Motor neuron (in vitro differentiated cells): ENCODE measurements at regions not wholly inside any gene's neighbourhood (a gene's known extent, or its start where the extent isn't known, plus 50 kb on each side); places are given as distances from the start of the nearest gene placed in this dataset.
A peak's percentile ranks its signal among the peaks of the same experiment; 100 is the strongest.

Source experiments
- ATAC-seq, 8 experiments: fragments of 200-7000 bp; cut with Tn5 transposase; replicated peaks in 6 of 8; 2 replicates each; pipeline ENCODE4 v1.8.0; 2021; ENCODE audit warnings: mild to moderate bottlenecking in 8 of 8, moderate library complexity in 8 of 8
- H3K27ac ChIP-seq, 2 donors: fragments of 250-450 bp; sonication (Bioruptor Pico); 2 replicates each; pipeline ENCODE4 v1.9.0; 2021; ENCODE audit warnings: antibody characterized with exemption in 2 of 2, mild to moderate bottlenecking in 2 of 2, moderate library complexity in 1 of 2
- H3K4me1 ChIP-seq, 2 donors: fragments of 250-450 bp; sonication (Bioruptor Pico); replicated peaks in 1 of 2; 2 replicates each; pipeline ENCODE4 v1.6.1; 2021; ENCODE audit warnings: antibody characterized with exemption in 2 of 2, mild to moderate bottlenecking in 2 of 2, moderate library complexity in 1 of 2
- H3K4me3 ChIP-seq, 5 donors: fragments of 250-450 bp; sonication (Bioruptor Pico); 2 replicates each; pipeline ENCODE4 v1.9.0; 2021; ENCODE audit warnings: antibody characterized with exemption in 5 of 5, mild to moderate bottlenecking in 5 of 5, moderate library complexity in 4 of 5
- WGBS, 10 experiments: fragments of 450-650 bp; shearing (Covaris generic); methylation state at CpG; one replicate each; pipeline ENCODE4 v1.0.0; 2022; 5-methylcytosine and 5-hydroxymethylcytosine counted together
- in situ Hi-C, 9 experiments: fragments of 400-800 bp; cut with MboI; loops; one replicate each; pipeline ENCODE4 v1.15.0; 2021; ENCODE audit warnings: low sequenced_read_pairs in 9 of 9, low pct_unique_long_range_greater_than_20kb in 2 of 9; ENCODE audit not compliant: unreplicated experiment in 9 of 9

DNA sequence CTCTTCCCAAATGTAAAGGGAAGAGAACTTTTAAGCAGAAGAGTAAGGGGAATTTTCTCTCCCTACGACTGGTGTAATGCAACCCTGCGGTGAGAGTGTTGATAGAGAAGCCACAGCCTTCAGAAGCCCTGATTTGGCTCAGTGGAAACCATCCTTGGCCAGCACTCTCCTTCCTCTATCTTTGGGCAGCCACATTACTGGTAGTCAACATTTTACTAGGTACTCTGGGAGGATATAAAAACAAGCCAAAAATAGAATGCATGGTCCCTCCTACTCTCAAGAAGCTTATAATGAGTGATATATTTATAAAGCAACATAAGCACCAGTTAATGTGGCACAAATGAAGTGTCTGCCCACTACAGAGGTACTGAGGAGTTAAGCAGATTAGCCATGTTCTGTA is 201.8 kb upstream of the NCAM1 start:
- Histone ChIP-seq H3K4me1 (peaks cover 11 to 30% of the 10 kb centered on the region in 2 donors), H3K4me3 (no peak overlapping the region), H3K27ac (no peak overlapping the region)
- no peak for ATAC-seq
- WGBS, 10 experiments: 88 to 100% (median 90%) methylated on average over 1 to 2 of the region's 2 CpGs; no CpG with 5 or more reads in 6 of the 10 experiments
- in situ Hi-C loops: no loop called here

DNA sequence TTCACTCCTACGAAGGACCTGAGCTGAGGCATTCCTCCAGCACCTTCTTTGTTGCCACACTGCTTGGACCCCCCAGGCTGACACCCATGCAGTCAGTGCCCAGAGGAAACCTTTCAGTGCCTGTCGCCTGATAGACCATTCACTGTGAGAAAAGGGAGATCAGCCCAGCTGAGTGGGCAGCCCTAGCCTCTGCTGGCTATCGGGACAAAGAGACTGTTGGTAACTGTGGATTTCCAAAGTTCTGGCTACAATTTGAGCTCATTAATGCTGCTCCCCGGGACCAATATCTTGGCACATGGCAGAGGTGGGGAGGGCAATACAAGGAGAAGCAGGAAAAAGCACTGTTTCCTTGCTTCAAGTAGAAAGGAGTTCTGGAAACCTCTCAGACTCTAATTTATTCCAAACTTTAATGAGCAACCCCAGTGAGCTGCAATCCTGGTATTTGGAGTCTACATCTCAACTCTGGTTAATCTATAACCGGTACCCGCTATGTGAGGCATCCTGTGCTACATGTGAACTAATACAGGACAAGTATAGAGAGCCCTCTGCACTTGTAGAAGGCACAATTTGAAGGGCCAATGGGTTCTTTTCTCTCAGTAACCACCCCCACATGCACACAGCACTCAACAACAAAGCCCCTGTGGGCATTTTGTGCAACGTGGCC is 200.7 kb upstream of the NCAM1 start:
- H3K4me1 ChIP-seq: peaks cover 11 to 26% of the 10 kb centered on the region in 2 donors
- no peak overlapping the region for H3K4me3 ChIP-seq
- no peak for ATAC-seq
- H3K27ac ChIP-seq: no peak overlapping the region
- 51 to 94% (median 86%) methylated on average over 1 to 4 of the region's 7 CpGs; no CpG with 5 or more reads in 3 of the 10 experiments for WGBS, 10 experiments
- in situ Hi-C loops: no loop called here

DNA sequence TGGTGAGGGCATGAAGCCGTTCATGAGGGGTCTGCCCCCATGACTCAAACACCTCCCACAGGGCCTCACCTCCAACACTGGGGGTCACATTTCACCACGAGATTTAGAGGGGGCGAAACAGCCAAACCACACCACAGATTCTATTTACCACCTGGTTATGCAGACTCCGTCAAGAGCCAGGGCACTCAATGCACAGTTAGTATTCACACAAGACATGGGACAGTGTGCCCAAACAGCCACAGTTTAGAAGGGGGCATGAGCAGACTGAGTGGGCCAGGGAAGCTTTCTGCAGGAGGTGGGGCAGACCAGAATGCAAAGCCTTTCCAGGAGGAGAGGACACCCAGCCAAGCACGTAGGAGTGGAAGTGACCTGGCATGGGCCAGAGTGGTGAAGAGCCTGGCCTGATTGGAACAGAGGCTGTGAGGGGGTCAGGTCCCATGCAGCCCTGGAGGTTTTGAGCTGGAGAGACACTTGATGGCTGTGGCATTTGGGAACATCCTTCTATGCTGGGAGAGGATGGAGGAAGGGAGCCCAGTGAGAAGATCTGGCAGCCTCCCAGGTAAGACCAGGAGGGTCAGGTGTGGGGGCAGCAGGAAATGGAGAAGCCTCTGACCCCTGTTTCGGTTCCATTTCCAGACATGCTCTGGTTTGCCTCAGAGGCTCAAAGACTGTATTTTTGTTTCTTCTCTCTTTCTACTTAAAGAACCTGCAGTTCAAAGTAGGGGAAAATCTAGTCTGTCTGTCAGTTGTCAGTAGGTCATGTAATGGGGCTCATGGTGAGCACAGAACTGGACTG is 199.1 kb upstream of the NCAM1 start:
- no peak overlapping the region for H3K27ac ChIP-seq
- in situ Hi-C loops: no loop called here
- WGBS, 10 experiments: 60 to 90% (median 73%) methylated on average over 1 to 3 of the region's 6 CpGs; no CpG with 5 or more reads in 4 of the 10 experiments
- ATAC-seq: no peak
- peaks cover 11 to 13% of the 10 kb centered on the region in 2 donors for H3K4me1 ChIP-seq
- no peak overlapping the region for H3K4me3 ChIP-seq

DNA sequence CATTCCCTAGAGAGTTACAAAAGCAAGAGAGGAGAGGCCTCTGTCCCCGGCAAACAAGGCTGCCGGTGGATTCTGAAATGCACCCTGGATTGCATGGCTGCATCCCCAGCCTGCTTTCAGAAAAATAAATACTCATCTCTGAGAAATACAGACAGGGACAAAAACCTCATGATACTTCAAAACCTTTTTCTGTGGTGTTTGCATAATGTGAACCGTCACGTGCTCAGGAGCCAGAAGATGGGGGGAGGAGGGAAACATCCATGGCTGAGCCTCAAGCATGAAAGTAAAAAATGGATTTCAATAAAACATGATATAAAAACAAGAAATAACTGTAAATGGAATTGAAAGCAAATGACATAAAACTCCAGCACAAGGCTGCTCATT is 198.5 kb upstream of the NCAM1 start:
- no peak overlapping the region for H3K27ac ChIP-seq
- peak in 5 of 8 experiments; percentile 32 to 75 (median 58) for ATAC-seq
- no peak overlapping the region for H3K4me3 ChIP-seq
- 0 to 100% (median 64%) methylated on average over 1 to 4 of the region's 4 CpGs for WGBS, 10 experiments
- in situ Hi-C loops: no loop called here
- peaks cover 11 to 13% of the 10 kb centered on the region in 2 donors for H3K4me1 ChIP-seq

DNA sequence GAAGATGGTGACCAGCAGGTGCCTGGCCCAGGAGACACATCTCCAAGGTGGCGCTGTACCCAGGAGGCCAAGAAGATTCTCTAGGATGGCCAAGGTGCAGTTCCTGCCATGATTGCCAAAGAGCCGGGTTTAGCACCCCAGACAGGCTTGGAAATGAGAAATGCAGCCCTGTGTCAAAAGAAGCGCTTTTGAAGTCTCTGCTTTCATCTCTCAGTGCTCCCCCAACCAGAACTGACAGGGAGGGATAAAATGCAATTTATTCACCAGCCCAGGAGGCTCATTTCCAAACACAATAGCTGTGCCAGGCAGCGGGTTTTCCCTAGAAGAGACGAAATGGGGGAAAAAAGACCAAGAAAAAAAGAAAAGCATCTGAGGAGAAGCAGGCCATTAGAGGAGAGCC is 195.9 kb upstream of the NCAM1 start:
- in situ Hi-C loops: no loop called here
- 33 to 100% (median 78%) methylated on average over 1 to 5 of the region's 5 CpGs; no CpG with 5 or more reads in 1 of the 10 experiments for WGBS, 10 experiments
- ATAC-seq: no peak

DNA sequence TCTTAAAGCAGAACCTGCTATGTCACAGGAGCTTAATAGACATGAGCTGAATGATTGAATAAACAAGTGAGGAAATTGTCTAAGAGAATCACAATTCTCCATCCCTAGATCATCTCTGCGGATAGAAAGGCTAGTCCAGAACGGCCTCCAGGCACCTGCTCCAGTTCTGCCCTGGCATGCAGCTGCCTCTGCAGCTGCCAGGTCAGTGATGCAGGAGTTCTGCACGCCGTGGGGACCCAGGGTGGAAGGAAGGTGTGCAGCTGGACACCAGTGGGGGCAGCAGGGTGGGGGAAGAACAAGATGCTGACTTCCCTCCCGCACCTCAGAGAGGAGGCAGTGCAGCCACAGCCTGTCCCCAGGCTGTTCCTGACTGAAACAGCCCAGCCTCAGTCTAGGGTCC is 192.1 kb upstream of the NCAM1 start:
- Histone ChIP-seq H3K4me3 (no peak overlapping the region), H3K27ac (no peak overlapping the region), H3K4me1 (peaks cover 11 to 13% of the 10 kb centered on the region in 2 donors)
- in situ Hi-C loops: no loop called here
- peak in 1 of 8 experiments; percentile 48 for ATAC-seq
- WGBS, 10 experiments: 20 to 95% (median 75%) methylated on average over 1 to 4 of the region's 5 CpGs; no CpG with 5 or more reads in 4 of the 10 experiments

More for the DNA sequence above, 195.9 kb upstream of the NCAM1 start:
- no peak overlapping the region for H3K27ac ChIP-seq
- no peak overlapping the region for H3K4me3 ChIP-seq
- peaks cover 11 to 17% of the 10 kb centered on the region in 2 donors for H3K4me1 ChIP-seq

DNA sequence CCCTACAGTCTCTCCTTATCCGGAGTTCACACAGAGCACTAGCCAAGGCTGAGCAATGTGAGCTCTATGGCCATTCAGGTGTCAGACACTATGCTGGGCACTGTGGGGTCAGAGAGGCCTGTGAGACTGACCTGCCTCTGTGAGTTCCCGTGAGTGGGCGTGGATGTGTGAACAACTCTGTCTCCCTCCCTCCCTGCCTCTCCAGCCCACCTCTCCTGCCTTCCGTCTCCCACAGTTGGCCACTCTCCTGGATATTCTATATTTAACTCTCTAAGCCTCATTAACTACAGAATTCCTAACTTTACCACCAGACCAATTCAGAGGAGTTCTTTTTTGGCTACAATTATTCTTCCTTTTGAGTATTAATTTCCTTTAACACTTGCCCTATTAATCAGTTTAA is 191.6 kb upstream of the NCAM1 start:
- no peak for ATAC-seq
- Histone ChIP-seq H3K4me1 (peaks cover 12 to 13% of the 10 kb centered on the region in 2 donors), H3K4me3 (no peak overlapping the region), H3K27ac (no peak overlapping the region)
- 86 to 94% methylated on average over 2 to 3 of the region's 4 CpGs; no CpG with 5 or more reads in 8 of the 10 experiments for WGBS, 10 experiments
- in situ Hi-C loops: no loop called here

DNA sequence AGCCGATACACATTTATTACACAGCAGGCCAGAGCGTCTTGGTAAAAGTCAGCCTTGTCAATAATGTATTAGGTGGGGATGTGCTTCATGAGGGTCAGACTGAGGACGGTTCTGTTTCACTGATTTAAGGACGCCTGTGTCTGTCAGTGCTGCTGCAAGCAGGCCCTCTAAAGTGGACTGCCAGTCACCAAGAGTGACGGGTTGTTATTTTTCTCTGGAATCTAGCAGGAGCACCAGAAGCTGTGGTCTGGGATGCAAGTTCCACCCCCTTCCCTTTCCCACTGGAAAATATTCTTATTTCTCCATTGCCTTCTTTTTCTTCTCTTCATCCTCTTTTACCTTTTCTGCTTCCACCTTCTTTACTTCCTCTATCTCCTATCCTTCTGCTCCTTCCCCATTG is 191.2 kb upstream of the NCAM1 start:
- in situ Hi-C loops: no loop called here
- WGBS, 10 experiments: 39 to 100% (median 80%) methylated on average over 1 to 4 of the region's 5 CpGs; no CpG with 5 or more reads in 1 of the 10 experiments
- H3K4me1 ChIP-seq: peaks cover 12 to 13% of the 10 kb centered on the region in 2 donors
- no peak for ATAC-seq
- H3K4me3 ChIP-seq: no peak overlapping the region
- H3K27ac ChIP-seq: no peak overlapping the region

DNA sequence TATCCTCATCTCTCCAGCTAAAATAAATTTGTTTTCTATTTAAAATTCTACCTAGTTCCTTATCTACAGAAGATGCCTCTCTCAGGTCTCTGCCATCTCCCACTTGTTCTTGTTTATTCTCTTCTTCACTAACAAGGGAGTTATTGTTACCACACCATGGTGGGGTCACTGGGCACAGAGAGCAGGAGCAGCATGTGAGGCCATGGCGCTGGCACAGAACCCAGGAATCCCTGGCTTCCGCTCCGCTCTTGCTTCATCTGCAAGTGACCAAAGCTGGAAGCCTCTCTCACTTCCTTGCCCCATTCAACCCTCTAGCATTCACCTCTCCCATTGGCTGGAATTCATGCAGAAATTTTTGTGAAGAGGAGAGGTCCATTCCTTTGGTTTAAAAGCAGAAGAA is 190.7 kb upstream of the NCAM1 start:
- in situ Hi-C loops: no loop called here

DNA sequence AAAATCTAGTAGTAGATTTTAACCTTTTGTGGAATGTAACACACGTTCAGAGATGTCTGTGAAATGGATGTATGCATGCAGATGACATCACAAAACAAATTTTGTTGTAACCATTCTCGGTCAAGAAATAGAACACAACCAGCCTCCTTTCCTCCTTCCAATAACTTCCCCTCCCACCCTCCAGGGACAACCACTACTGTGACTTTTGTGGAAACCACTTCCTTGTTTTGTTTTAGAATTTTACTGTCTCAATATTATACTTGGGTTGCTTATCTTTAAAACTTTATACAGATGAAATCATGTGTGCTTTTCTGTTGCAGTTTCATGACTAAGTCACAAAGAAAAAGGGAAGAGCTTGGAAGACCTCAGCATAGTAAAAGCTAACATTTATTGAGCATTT is 189.4 kb upstream of the NCAM1 start:
- no peak overlapping the region for H3K4me3 ChIP-seq
- H3K27ac ChIP-seq: no peak overlapping the region
- WGBS, 10 experiments: 0 to 100% (median 83%) methylated on average over 1 to 2 of the region's 2 CpGs; no CpG with 5 or more reads in 3 of the 10 experiments
- no peak for ATAC-seq
- peaks cover 15 to 17% of the 10 kb centered on the region in 2 donors for H3K4me1 ChIP-seq
- in situ Hi-C loops: no loop called here

More for the DNA sequence above, 190.7 kb upstream of the NCAM1 start:
- Histone ChIP-seq H3K4me3 (no peak overlapping the region), H3K27ac (no peak overlapping the region), H3K4me1 (peaks cover 12 to 13% of the 10 kb centered on the region in 2 donors)
- no peak for ATAC-seq
- 10 to 95% (median 90%) methylated on average over 2 to 3 of the region's 3 CpGs; no CpG with 5 or more reads in 5 of the 10 experiments for WGBS, 10 experiments

DNA sequence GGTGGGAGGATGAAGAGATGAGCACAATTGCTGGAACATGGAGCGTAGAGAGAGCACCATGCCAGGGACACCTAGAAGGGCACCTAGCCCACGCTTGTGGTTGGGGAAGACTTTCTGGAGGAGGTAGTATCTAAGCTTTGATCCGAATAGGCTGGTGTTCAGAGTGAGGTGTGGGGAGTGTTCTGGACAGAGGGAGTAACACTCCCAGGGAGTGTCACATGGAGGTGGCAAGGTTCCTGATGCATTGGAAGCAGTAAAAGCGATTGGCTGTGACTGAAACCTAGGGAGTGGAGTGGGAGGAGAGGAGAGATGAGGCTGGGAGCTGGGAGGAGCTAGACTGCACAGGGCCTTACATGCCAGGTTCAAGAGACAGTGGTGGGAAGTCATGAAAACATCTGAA is 188.0 kb upstream of the NCAM1 start:
- H3K27ac ChIP-seq: peak overlapping the region in 1 of 2 donors; percentile 22
- H3K4me1 ChIP-seq: peaks cover 29 to 31% of the 10 kb centered on the region in 2 donors
- peak; percentile 47 to 93 (median 78) for ATAC-seq
- 37 to 100% (median 75%) methylated on average over 1 to 4 of the region's 4 CpGs; no CpG with 5 or more reads in 2 of the 10 experiments for WGBS, 10 experiments
- in situ Hi-C loops: no loop called here
- no peak overlapping the region for H3K4me3 ChIP-seq

DNA sequence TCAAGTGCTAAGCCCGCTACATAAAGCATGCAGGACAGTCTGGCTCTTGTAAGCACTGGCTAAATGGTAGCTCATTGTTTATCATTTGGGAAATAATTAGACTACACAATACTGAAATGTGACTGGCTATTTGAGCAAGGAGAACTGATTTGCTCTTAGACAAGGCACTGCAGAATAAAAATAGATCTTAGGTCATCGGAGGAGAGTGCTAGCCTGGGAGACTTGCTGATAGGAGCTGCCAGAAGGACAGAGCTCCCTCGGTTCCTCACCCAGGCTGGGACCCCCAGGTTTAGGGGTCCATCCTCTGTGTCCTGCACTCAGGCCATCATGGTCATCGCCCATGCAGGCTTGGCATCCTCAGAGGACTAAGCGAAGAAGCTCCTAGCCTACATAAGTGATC is 184.4 kb upstream of the NCAM1 start:
- ATAC-seq: peak in 4 of 8 experiments; percentile 4 to 58 (median 22)
- H3K4me1 ChIP-seq: peaks cover 36 to 37% of the 10 kb centered on the region in 2 donors
- H3K4me3 ChIP-seq: no peak overlapping the region
- 70 to 100% (median 95%) methylated on average over 1 to 5 of the region's 5 CpGs; no CpG with 5 or more reads in 2 of the 10 experiments for WGBS, 10 experiments
- in situ Hi-C loops: loop anchor here in 2 of 9 experiments (25.0 kb wide), 2 partner anchors 165 to 340 kb away; no protein-coding TSS in a partner anchor
- H3K27ac ChIP-seq: peak overlapping the region; percentile 79 to 82

DNA sequence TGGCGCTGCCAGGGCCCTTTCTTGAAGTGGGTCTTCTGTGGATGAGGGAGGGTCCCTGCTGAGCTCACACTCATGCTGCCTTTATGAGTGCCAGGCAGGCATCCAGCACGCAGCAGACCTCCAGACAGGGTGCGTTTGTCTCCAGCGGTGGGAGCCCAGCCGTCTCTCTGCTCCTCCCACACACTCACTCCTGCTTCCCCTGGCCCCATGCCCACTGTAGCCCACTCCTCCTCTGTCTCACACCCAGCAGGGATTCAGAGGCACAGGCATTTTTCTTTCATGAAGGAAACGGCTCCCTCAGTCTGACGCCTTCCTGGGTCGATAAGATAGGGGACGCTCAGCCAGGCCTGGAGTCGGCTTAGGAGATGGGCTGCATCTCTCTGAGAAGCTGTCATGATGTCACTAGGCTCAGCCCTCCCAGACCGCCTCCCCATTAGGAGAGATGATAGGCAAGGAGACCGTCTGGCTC is 183.9 kb upstream of the NCAM1 start:
- H3K4me3 ChIP-seq: no peak overlapping the region
- peaks cover 36 to 37% of the 10 kb centered on the region in 2 donors for H3K4me1 ChIP-seq
- in situ Hi-C loops: loop anchor here in 2 of 9 experiments (25.0 kb wide), 2 partner anchors 165 to 340 kb away; no protein-coding TSS in a partner anchor
- peak overlapping the region; percentile 79 to 82 for H3K27ac ChIP-seq
- 60 to 86% (median 74%) methylated on average over 1 to 6 of the region's 12 CpGs; no CpG with 5 or more reads in 4 of the 10 experiments for WGBS, 10 experiments
- ATAC-seq: peak in 5 of 8 experiments; percentile 59 to 84 (median 75)
